ENCODE measurements at regions not wholly inside any gene's neighbourhood (a gene's known extent, or its start where the extent isn't known, plus 50 kb on each side); places are given as distances from the start of the nearest gene placed in this dataset.

DNA sequence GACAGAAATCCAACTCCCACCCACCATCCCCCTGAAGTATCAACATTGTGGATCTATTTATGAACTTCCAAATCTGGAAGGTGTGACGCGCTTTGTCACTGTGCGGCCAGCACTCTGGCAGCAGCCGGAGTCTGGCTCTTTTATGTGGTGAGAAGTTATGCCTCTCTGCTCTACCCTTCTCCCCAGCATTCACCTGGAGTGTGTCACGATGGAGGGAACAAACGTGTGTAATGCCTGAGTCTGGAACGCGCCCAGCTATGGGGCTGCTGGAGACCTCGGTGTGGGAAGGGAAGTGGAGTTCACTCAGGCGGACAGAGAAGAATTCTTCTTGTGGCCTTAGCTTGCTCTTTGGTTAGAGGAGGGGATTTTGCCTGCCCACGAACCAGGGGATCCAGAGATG is 222.1 kb upstream of the RPL34 start:
- peak; percentile 85 for DNase-seq

DNA sequence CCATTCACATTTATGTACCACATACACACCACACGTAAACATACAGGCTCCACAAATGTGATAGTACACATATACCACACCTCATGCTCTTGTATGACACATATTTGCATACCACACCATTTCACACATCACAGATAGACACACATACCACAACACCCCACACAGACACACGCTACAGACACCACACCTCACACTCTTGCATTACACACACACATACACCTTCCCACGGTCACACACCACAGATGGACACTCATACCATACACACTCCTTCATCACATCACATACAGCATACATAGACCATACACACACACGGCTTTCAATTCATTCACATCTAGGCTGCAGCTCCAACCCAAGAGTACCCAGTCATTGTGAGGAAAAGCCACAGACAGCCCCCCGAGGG is 222.5 kb upstream of the RPL34 start:
- no peak for DNase-seq

GRCh38 chr4:108396900-108397497 is 223.4 kb upstream of the RPL34 start:
- peak; percentile 83 for DNase-seq

DNA sequence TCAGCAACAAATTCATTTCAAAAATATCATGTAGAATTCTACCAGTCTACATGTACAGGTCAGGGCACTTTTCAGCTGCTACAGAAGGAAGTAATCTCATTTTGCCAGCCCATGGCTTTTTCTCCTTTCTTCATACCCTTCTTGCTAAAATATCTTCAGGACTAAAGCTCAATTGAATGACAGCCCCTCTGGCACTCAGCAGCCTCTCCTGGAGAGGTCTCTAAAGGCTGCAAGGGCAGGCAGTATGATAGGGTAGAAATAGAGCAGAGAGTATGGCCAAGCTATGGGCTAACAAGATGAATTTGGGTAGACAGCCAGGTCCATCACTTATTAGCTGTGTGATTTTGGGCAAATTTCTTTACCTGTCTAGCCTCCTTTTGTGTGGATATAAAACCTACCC is 224.6 kb upstream of the RPL34 start:
- DNase-seq: no peak

DNA sequence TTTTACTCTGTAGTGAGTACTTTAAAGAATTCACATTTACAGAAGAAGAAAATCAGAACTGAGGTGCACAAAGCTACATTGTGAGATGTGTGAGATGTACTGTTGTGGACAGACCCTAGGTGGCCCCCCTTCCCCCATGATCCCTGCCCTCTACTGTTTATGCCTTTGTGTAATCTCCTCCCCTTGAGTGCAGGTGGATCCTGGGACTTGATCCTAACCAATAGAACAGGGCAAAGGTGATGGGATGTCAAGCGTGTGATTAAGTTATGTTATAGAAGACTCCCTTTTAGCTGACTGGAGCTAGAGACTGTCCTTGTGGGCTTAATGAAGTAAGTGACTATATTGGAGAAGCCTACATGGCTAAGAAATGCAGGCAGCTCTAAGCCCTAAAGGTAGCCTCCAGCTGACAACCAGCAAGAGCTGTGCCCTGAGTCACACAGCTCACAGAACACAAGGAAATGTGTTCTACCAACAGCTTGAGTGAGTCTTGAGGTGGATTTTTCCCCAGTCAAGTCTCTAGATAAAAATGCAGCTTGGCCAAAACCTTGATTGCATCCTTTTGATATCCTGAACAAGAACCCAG is 225.2 kb upstream of the LEF1 start:
- no peak for DNase-seq

DNA sequence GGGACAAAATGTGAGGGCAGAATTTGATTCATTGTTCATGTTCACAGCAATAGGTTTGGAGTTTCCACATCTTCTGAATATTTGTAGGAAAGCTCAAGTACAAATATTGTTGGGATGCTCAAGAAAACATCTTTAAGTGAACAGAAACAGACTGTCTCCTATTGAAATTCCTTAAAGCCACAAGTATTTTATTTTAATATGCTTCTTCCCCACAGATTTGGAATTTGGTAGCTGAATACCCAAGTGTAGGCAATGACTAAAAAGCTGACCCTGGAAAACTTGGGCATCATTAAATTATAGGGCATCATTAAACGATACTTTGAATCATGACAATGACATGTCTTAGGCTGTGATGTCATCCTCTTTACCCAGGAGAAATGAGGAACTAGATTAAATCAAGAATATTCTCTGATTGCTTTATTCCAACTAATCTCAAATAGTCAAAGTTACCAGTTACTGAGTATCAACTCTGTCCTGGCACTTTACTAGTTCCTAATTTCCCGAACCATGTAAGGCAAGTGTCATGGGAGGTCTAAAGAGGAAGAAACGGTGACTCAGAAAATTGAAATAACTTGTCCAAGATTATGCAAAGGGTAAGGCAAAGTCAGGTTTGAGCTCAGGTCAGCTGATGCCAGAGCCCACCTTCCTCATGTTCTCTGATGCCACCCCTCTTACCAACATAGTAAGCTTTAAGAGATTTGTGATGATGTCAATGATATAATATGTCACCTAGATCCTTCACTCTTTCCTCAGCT is 223.1 kb upstream of the LEF1 start:
- no peak for DNase-seq

GRCh38 chr4:108385076-108385475 is 216.3 kb upstream of the LEF1 start:
- peak; percentile 66 for DNase-seq

DNA sequence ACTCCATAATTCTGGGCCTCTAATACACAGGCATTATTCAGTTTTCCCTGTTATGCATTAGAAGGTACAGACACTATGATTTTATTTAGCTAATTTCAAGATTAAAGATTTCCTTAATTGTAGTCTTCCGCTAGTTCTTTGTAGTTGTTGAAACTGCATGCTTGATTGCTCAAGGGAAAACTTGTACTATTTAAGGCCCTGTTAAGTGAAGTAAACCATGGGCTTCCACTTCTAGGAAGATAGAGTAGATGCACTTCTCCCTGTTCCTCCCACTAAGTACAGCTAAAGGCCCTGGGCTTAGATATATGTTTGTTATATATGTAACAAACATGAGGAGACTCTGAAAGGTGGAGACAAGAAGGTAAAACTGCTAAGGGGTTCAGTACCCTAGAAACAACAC is 215.8 kb upstream of the LEF1 start:
- no peak for DNase-seq

DNA sequence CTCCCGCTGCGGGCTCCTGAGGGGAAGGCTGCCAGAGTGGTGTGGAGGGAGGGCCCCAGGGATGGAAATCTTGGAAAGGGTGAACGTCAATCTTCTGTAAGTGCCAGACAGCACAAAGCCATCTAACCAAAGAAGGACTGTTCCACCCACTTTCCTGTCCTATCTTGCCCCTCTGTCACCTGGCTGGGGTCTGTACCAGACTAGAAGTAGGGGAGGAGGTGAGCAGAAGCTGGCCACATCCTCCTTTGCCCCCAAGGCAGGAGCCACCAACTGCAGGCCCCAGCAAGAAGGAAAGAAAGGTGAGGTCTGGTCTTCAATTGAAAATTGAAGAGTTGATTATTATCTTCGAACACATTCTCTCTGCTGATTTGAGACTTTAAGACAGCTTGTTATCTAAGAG is 214.4 kb upstream of the LEF1 start:
- no peak for DNase-seq

GRCh38 chr4:108382751-108383150 is 214.0 kb upstream of the LEF1 start:
- no peak for DNase-seq

DNA sequence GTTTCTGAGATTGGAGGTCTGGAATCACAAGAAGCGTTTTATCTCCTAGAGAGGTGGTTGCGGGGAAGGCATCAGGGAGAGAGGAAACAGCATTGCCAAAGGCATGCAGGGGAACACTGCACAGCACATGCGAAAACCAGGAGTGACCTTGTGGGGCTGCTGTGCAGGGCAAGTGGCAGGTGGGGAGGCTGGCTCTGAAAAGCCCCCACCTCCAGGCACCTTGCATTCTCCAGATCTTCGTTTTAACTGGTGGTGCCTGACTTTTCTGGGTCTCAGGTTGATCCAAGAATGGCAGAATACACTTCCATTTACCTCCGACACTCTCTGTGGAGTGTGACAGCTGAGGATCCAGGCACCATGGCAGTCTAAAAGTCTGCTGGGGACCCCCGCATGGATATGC is 209.4 kb upstream of the LEF1 start:
- DNase-seq: no peak

DNA sequence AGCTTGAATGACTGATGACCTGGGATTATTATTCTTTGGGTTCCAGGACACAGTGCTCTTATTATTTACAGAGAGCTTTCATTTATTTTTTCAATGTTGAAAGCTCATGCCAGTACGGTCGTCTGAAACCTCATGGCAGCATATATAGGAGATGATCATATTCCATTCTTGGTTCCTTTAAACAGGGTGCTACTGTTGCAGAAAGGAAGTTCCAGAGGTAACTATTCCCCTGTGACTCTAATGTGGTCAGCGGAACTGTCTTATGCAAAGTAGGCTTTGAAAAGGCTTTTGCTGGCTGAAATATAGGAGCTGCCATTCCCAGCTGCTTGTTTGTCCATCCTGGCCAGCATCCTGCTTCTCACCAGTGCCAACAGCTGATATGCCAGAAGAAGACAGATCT is 208.3 kb upstream of the LEF1 start:
- no peak for DNase-seq

- DNase-seq: no peak
Measured at GRCh38 chr4:108375434-108375833, 206.7 kb upstream of the LEF1 start.

- DNase-seq: no peak
Measured at GRCh38 chr4:108372681-108373080, 203.9 kb upstream of the LEF1 start.

DNA sequence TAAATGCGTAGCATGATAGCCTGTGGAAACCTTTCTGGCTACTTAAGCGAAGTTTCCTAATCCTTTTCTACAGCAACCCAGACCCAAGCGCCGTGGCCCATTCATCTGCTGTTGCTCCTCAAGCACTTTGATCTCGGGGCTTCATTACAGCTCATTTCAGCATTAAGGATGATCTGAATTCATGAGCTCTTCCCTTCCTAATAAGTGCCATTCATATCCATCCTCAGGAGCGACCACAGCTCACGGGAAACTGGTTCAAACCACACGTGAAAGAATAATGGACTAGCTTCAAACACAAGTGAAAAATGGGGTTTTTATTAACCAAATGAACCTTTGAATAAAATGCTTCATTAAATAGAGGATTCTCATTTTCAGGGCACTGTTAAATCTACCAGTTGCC is 202.6 kb upstream of the LEF1 start:
- no peak for DNase-seq

GRCh38 chr4:108370291-108371141 is 201.8 kb upstream of the LEF1 start:
- no peak for DNase-seq

DNA sequence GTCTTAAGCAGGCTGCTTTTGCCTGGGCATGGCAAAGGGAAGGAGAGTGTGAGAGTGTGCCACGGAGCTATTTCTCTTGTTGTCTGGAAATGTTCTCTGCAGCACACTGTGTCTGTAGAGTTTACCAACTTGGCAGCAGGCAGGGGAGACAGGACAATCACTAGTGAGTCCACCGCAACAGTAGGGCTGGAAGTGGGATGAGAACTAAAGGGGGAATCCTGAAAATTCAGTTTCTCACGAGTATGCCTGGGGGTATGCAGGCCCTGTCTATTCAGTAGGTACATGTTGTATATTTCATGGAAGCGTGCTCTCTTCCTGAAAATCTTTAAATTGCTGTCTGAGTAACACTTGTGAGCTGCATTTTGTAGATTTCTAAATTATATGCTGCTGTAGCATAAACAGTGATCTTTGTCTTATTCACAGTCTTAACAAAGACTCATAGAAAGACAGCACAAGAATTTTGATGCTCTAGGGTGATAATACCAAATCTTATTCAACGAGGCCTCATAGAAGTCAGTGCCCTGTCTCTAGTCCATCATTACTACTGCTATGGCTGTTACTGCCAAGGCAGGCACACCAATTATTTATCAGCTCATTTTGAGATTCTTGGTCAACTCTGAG is 200.4 kb upstream of the LEF1 start:
- DNase-seq: no peak

GRCh38 chr4:108367751-108368150 is 199.0 kb upstream of the LEF1 start:
- DNase-seq: no peak

GRCh38 chr4:108366716-108367115 is 198.0 kb upstream of the LEF1 start:
- DNase-seq: no peak

- no peak for DNase-seq
Measured at GRCh38 chr4:108365551-108365950, 196.8 kb upstream of the LEF1 start.

- DNase-seq: no peak
Measured at GRCh38 chr4:108361886-108362285, 193.2 kb upstream of the LEF1 start.

DNA sequence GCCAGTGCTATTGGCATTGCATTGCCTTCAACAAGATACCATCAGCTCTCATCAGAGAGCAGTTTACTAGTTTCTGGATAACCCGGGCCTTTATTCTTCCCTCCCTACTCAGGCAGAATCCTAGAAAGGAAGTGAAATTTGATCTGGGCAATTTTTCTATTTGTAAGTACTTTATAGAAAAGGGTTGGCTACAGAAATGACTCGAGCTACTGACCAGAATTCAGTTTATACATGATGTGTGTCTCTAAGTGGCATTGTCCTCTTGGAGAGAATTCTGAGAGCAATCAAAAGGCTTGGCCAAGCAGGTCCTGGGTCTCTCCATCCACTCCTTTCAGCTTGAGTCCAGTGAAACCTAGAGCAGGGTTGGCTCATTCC is 192.7 kb upstream of the LEF1 start:
- DNase-seq: no peak

GRCh38 chr4:108360754-108361445 is 192.2 kb upstream of the LEF1 start:
- DNase-seq: peak; percentile 99

Measured in islet precursor cell (in vitro differentiated cells).